ENCODE measurements at regions not wholly inside any gene's neighbourhood (a gene's known extent, or its start where the extent isn't known, plus 50 kb on each side); places are given as distances from the start of the nearest gene placed in this dataset.

- H3K27ac ChIP-seq = no peak overlapping the region
- ATAC-seq (no peak), DNase-seq (no peak)
- H3K27me3 ChIP-seq = no peaks in the 10 kb centered on the region
- no peaks in the 10 kb centered on the region for H3K36me3 ChIP-seq
- intact Hi-C loops (cut with DNase I) = loop anchor here (5.0 to 10.0 kb wide), 2 partner anchors 87 to 94 kb away; no protein-coding TSS in a partner anchor
- no peak overlapping the region for H3K4me3 ChIP-seq
- no peaks in the 10 kb centered on the region for H3K4me1 ChIP-seq
- H3K9me3 ChIP-seq = peaks cover 0 to 22% of the 10 kb centered on the region in 2 donors
- no peak for TF ChIP-seq CTCF (IDR thresholded peaks at IDR 0.05)
These were observed 311.8 kb downstream of the RERGL start for GRCh38 chr12:17778242-17778641.

- no peak overlapping the region for H3K4me3 ChIP-seq
- no peak overlapping the region for H3K27ac ChIP-seq
- no peaks in the 10 kb centered on the region for H3K27me3 ChIP-seq
- no peaks in the 10 kb centered on the region for H3K36me3 ChIP-seq
- DNase-seq (no peak), ATAC-seq (no peak)
- H3K9me3 ChIP-seq = peaks cover 0 to 24% of the 10 kb centered on the region in 2 donors
- no peaks in the 10 kb centered on the region for H3K4me1 ChIP-seq
- TF ChIP-seq CTCF (IDR thresholded peaks at IDR 0.05) = no peak
- intact Hi-C loops (cut with DNase I) = loop anchor here in 1 of 2 donors (10.0 kb wide), 1 partner anchor 81 kb away; no protein-coding TSS in a partner anchor
These were observed 326.6 kb downstream of the RERGL start for GRCh38 chr12:17763366-17763765.

- Histone ChIP-seq H3K4me1 (no peaks in the 10 kb centered on the region), H3K27me3 (no peaks in the 10 kb centered on the region), H3K27ac (no peak overlapping the region), H3K9me3 (peaks cover 0 to 45% of the 10 kb centered on the region in 2 donors), H3K4me3 (no peak overlapping the region), H3K36me3 (no peaks in the 10 kb centered on the region)
- TF ChIP-seq CTCF (IDR thresholded peaks at IDR 0.05) = no peak
- no peak for ATAC-seq
- intact Hi-C loops (cut with DNase I) = loop anchor here in 1 of 2 donors (10.0 kb wide), 1 partner anchor 85 kb away; no protein-coding TSS in a partner anchor
- DNase-seq = peak in 1 of 4 donors; percentile 19
These were observed 330.0 kb downstream of the RERGL start for GRCh38 chr12:17759982-17760381.

Measured in left lung (tissue), 4 donors.